Thyroid gland (tissue), 4 donors: ENCODE measurements at regions not wholly inside any gene's neighbourhood (a gene's known extent, or its start where the extent isn't known, plus 50 kb on each side); places are given as distances from the start of the nearest gene placed in this dataset.

Experiments
- CTCF ChIP-seq, 6 experiments: fragments of 200-600 bp in 3 of 6; fragments of 450-650 bp in 3 of 6; sonication (generic) in 3 of 6; IDR thresholded peaks; one replicate each; pipeline ENCODE4 v1.5.1; 2016 to 2019; ENCODE audit warnings: antibody characterized with exemption in 6 of 6, mild to moderate bottlenecking in 2 of 6, inconsistent platforms in 1 of 6, moderate library complexity in 1 of 6
- POLR2A ChIP-seq, 2 donors: fragments of 450-650 bp; IDR thresholded peaks; one replicate each; pipeline ENCODE4 v1.6.1; 2017; ENCODE audit warnings: antibody characterized with exemption in 2 of 2, mild to moderate bottlenecking in 2 of 2, moderate library complexity in 1 of 2

- TF ChIP-seq CTCF (IDR thresholded peaks at IDR 0.05) (no peak), POLR2A (IDR thresholded peaks at IDR 0.05) (no peak)
Observed at GRCh38 chr6:155549028-155549798, 93.6 kb upstream of the NOX3 start.
